Left renal cortex interstitium (tissue), 4 donors: ENCODE measurements at regions not wholly inside any gene's neighbourhood (a gene's known extent, or its start where the extent isn't known, plus 50 kb on each side); places are given as distances from the start of the nearest gene placed in this dataset.

Experiments
- DNase-seq, 4 donors: peaks; one replicate each; pipeline ENCODE4 v3.0.0-alpha.2; 2013; ENCODE audit warnings: low read depth in 4 of 4, low spot score in 2 of 4, missing footprints in 1 of 4

DNA sequence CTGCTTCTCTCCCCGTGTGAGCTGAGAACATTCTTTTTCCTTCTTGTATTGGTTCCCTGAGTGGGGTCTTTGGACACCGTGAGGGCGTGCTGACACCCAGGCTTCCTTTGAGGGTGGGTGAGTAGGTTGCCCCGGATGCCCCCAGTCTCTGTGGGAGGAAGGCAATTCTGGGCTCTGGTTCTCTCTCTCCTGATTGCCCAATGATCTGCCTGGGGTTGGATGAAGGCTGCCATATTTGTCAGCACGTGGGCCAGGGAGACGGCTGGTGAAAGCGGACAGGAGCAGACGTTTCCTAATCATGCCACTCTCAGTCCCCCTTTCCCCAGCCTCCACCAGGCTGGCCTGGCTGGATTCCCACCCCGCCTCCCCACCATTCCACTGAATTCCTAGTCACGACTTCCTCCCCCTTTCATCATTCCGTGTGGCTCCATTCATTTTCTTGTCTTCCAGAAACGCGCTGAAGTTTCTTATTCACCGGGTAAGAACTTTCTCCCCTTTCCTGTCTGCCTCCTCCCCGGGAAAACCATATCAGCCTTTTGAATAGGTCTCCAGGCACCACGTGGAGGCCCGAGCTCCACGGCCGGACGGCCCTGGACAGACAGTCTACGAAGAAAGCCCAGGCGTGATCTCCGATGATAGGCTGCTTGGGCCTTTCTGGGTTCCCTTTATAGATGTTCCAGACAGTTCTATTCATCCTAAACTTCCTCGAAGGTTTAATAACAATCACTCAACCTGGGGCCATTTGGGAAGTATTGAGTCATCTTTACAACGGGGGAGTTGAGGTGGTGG lies 98.7 kb upstream of the NPTX2 start:
- DNase-seq: no peak

DNA sequence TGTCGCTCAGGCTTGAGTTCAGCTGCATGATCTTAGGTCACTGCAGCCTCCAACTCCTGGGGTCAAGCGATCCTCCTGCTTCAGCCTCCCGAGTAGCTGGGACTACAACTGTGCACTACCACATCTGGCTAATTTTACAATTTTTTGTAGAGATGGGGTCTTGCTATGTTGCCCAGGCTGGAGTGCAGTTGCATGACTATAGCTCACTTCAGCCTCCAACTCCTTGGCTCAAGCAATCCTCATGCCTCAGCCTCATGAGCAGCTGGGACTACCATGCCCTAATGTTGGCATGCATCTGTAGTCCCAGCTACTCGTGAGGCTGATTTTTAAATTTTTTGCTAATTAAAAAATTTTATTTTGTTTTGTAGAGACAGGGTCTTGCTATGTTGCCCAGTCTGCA lies 101.9 kb upstream of the NPTX2 start:
- no peak for DNase-seq

DNA sequence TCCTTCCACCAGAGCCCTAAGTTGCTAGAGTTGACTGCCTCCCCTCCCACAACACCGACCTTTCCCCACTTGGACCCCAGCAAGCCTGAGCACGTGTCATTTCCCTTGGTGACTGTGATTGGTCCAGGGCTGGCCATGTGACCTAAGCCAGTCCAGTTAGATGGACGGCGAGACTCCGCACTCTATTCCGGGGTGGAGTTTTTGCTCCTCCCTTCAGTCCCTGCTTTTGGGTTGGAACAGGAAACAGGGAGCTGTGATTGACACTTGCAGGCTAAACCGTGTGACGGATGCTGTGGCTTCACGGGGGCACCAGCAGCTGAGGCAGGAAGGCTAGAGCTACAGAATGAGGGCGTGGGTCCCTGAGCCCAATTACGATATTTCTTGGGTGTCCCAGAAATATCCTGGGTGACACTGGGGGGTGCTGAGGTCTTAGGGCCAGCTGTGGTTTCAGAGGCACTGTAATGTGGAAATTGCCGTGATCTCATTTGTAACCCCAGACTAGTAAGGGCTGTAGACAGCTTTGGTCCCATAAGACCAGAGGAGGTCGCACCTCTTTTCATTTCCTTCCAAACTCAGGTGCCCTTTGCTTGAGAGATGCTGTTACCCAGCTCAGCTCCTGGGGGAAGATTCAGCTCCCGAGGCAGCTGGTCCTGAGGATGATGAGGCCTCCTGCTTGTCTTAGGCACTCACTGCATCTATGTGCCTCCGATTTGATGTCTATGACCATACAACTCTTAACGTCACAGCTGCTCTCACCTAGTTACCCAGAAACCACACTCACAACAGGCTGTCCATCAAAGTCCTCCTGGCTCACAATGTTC lies 102.7 kb upstream of the NPTX2 start:
- DNase-seq: no peak

DNA sequence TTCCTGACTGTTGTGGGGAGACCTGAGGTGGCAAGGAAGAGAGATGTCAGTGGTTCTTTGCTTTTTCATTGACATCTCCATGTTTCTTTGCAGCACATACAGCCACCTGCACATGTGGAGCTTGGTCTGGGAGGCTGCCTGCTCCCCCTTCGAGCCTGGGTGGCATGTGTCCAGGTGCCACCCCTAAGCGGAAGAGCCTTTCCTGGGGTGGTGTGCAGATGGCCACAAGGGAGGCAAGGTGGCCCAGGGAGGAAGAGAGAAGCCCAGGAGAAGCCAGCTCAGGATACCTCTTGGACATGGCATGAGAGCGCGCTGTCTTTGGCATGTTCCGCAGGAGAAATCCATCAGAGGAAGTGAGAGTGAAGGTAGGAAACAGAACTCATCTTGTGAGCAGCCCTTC lies 105.9 kb upstream of the NPTX2 start:
- no peak for DNase-seq

GRCh38 chr7:98509836-98510235 lies 107.2 kb upstream of the NPTX2 start:
- no peak for DNase-seq

GRCh38 chr7:98506471-98506870 lies 105.6 kb upstream of the BAIAP2L1 start:
- no peak for DNase-seq

DNA sequence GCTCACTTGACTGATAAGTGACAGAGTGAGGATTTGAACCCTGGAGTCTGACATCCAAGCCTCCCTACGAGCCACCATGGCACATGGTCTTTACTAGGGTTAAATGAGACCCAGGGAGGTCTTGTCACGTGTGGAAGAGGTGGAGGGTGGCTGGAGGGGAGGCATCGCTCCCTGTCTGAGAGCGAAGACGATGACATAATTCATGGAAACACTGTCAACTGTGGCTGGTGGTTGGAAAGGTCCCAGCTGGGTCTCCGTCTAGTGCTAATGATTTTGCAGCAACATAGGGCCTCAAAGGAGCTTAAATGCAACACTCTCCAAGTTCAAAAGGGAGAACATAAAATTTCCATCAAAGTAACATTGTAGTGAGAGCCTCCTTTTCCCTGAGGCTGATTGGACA lies 99.9 kb upstream of the BAIAP2L1 start:
- DNase-seq: peak in 1 of 4 donors; percentile 7

GRCh38 chr7:98496618-98497017 lies 95.7 kb upstream of the BAIAP2L1 start:
- no peak for DNase-seq

- DNase-seq: no peak
Observed at GRCh38 chr7:98495200-98495955, 94.5 kb upstream of the BAIAP2L1 start.

DNA sequence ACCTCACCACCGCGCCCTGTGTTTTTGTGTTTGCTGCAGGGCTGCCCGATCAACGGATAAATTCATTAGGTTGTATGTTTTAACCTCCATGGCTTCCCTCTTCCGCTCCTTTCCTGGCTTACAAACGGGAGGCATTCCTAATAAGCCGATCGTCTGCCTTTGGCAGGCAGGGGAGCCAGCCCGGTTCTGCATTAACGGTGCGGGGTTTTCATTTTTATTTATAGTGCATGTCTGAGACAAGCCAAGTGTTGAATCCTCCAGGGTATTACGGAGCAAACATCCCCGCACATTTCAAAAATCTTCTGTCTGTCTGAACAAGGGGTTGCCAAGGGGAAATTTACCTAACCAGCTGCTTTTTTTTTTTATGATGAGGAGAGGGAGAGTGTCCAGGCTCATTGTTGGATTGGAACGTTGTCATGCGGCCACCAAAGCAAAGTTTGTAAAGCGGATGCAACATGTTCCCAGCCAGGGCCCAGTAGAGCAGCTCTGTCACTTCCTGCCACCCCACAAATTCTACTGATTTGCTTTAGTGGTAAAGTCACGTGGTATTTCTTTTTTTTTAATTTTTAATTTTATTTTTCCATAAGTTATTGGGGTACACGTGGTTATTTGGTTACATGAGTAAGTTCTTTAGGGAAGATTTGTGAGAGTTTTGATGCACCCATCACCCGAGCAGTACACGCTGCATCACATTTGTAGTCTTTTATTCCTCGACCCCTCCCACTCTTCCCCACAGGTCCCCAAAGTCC lies 92.3 kb upstream of the BAIAP2L1 start:
- no peak for DNase-seq

DNA sequence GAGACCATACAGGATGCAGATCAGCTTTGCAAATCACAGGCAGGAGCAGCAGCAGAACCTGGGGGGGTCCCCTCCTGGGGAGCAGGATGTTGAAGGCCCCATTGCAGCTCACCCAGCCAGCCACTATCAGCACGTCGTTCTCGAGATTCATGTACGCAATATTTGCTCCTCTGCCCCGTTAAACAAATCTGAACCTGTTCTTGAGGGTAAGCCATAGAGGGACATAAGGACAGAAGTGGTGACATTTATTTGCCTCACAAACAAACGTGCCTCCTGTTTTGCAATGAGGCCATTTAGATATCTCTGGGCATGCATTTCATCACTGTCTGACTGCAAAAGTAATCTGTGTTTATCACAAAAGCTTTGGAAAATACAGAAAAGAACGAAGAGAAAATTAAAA lies 87.3 kb upstream of the BAIAP2L1 start:
- DNase-seq: no peak

GRCh38 chr7:98483964-98484545 lies 83.2 kb upstream of the BAIAP2L1 start:
- DNase-seq: no peak

DNA sequence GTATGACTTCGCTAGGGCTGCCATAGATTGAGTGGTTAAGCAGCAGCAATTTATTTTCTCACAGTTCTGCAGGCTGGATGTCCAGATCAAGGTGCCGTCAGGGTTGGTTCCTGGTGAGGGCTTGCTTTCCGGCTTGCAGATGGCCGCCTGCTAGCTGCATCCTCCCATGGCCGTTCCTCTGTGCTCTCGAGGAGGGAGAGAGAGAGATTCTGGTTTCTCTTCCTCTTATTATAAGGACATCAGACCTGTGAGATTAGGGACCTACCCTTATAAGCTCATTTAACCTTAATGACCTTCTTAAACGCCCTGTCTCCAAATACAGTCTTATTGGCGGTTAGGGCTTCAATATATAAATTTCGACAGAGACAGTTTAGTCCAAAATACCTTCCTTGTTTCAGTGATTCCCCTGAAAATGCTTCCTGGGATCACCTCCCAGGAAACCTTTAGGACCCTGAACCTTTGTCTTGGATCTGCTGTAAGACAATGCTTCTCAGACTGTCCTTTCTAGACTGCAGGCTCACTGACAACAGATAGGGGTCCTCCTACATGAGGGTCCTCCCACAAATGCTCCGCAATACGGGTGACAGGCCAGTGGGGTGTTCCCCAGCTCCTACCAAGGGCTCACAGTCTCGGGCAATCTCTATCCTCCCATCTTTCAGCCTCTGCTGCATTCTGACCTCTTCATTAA lies 82.5 kb upstream of the BAIAP2L1 start:
- DNase-seq: no peak

DNA sequence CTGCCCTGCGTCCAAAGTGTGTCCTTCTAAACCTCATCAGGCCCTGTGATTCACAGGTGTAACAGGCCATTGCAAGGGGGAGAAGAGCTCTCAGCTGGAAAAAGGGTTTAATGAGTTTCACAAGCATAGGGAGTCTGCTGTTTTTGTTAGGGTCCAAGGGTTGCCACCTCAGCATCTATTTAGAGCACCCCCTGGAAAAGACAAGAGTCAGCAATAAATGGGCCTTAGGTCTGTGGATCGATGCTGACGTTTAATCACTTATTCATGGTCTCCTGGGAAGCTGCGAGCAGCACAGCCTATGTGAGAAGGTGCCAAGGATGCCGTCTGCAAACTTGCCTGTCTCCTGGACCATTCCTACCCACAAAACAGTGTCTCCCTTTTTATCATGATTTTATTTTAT lies 78.4 kb upstream of the BAIAP2L1 start:
- no peak for DNase-seq

DNA sequence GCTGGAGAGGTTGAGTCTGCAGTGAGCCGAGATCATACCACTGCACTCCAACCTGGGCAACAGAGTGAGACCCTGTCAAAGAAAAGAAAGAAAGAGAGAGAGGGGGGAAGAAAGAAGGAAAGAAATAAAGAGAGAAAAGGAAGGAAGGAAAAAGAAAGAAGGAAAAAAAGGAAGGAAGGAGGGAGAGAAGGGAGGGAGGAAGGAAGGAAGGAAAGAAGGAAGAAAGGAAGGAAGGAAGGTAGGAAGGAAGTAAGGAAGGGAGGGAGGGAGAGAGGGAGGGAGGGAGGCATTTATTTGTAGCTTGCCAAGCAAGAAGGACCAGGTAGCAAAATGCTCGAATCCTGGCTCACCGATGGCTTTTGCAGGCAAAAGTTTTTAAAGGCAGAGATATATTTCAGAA lies 74.5 kb upstream of the BAIAP2L1 start:
- no peak for DNase-seq

DNA sequence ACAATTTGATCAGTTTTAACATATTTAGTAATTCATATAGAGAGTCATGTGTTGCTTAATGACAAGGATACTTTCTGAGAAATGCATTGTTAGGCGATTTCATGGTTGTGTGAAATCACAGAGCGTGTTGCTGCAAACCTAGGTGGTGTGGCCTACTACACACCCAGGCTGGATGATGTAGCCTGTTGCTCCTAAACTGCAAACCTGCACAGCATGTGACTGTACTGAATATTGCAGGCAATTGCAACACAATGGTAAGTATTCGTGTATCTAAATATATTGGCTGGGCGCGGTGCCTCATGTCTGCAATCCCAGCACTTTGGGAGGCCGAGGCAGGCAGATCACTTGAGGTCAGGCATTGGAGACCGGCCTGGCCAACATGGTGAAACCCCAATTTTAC lies 73.7 kb upstream of the BAIAP2L1 start:
- DNase-seq: no peak

DNA sequence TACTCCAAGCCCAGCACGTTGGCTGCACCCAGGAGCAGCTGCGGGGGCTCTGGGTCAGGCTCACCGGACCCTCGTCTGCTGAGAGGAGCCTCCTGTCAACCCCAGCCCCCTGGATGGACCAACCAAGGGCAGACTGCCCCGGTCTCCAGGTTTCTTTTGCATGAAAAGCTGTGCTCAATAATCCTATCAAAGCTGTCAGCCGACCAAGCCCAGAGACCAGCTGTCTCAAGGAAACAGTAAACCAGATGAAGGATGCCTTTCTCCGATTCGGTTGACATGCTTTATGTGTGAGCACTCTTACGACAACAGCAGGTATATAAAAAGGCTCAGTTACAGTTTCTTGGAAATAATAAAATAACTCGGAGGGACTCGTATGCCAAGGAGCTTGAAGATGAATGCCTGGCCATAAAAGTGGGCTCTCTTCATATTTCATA lies 71.6 kb upstream of the BAIAP2L1 start:
- DNase-seq: peak in 2 of 4 donors; percentile 32 to 46

GRCh38 chr7:98470485-98471240 lies 69.8 kb upstream of the BAIAP2L1 start:
- DNase-seq: no peak

GRCh38 chr7:98469088-98469487 lies 68.2 kb upstream of the BAIAP2L1 start:
- DNase-seq: no peak
